ENCODE measurements at regions not wholly inside any gene's neighbourhood (a gene's known extent, or its start where the extent isn't known, plus 50 kb on each side); places are given as distances from the start of the nearest gene placed in this dataset.

DNA sequence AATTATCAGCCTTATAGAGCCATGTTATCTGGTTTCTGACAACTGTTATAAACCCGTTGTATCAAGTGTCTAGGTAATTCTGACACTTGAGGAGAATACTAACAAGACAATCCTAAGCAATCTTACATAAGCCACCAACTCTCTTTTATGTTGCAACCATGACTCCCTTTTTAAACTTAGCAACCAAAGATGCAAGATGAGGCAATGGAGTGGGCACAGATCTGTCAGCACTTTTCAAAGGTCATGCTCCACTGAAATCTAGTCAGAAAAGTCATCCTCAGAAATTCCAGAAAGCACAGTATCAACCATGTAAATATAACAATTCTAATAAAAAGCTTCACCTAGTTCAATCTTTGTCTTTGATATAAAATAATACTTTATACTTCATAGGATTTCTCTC is 77.0 kb upstream of the SEMA3A start:
- no peak for DNase-seq

DNA sequence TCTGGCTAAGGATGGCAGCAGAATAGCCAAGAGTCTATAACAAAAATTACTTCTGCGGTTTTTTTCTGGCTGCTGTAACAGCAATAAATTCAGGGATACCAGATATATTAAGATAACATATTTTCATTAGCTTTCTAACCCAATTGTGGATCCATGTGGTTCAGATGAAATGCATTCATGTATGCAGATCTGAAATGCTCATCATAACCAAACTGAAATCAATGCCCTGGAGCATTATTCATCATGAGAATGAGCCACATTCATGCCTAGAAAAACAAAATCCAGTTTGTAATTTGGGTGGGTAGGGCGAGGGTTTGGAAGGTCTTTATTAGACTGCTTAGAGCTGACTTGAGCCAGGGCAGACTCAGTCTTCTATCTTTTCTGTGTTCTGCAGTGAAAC is 69.8 kb upstream of the SEMA3A start:
- DNase-seq: no peak

DNA sequence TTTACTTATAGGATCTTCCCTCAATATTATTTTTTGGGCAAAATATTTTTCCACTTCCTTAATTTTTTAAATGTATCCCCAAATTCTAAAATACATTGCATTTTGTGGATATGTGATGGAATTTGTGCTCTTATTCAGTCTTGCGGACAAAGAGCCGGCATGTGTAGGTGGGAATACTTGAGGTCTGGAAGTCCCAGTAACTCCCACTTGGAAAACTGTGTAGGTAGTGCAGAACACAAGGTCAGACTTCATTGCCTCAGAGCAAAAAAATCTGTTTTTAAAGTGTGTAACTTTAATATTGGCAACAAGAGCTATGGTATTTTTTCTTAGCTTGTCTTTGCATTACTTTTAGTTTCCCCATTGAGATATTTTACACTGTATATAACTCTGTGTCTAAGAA is 68.5 kb upstream of the SEMA3A start:
- no peak for DNase-seq

DNA sequence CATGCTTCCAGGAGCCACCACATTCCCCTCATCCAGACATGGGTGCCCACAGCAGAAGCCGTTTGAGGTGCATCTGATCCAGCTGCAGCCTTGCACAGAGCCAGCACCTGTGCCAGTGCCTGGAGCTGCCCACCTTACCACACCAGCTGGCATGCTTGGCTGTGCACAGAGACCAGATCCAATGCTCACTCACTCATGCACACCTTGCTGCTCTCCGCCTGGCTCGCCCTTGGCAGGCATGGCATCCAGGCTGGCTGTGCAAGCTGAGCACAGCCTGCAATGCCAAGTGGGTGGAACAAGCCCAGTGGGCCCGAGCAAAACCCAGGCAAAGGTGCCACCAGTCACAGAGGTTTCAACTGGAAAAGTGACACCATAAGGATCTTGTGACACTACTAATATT is 66.9 kb upstream of the SEMA3A start:
- DNase-seq: no peak

DNA sequence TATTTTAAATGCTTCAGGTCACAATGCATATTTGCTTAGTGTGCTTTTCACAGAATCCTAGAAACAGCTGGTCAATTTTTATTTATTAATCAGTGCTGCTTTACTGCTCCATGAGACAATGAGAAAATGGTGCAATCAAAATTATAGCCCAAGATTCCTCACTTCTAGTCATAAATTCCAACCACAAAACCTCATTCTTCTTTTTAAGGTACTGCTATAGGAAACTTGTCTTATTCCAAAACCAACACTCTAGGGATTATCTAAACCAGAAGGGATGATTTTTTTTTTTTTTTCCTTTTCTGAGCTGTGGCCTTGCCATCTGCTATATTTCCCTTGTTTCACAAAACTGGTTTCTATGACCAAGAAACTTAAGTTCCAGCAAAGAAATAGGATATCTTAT is 64.0 kb upstream of the SEMA3A start:
- no peak for DNase-seq

DNA sequence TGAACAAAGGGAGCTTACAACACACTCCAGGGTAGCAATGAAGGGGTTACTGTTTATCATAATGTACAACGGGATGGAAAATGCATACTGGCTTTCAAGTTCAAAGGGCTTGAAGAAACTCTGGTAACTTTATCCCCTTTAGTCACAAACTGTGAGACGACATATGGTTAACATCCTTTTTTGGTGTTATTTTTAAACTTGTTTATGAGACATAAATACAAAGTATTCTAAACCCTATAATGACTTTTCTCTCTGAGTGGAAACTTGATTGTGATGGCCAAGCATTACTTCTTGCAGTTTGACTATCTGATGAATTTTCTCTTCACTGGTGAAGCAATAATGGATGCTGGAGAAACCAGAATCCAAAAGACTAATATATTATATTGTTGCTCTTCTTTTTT is 62.0 kb upstream of the SEMA3A start:
- no peak for DNase-seq

DNA sequence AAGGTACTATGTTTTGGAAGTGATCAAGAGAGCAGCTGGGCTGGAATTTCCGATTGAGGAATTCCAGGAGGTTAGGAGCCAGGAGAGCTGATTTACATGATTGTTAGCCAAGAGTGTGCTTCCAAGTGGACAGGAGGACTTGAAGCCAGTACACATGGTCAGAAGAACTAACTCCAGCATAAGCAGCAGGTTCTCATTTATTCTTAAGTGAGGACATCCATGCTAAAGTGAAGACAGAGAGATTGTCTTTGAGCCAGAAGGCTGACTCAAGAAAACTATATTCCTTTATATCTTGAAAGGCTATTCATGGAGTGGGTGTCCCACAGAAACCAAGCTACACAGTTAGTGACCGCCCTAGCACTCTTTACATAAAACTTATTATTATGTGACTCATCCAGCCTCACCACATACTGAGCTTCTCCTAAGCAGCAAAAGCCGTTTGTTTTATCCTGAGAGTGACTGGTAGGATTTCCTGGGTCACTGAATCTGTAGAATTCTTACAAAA is 56.7 kb upstream of the SEMA3A start:
- DNase-seq: no peak

DNA sequence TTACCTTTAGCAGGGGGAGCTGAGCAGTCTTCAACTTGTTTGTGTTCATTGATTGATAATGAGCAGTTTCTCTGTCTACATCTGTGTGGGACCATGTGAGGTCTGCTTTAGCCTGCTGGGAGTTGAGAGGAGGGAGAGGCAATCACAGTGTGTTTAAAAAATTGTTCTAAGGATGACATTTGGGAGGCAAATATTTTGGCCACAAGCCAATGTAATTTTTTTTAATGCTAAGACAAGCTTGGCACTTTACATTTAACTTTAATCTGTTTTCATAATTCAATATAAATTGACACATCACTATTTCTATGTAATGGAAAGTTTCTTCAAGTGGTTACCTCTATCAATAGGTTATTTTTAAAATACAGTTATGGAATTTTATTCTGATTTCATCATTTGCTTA is 55.9 kb upstream of the SEMA3A start:
- no peak for DNase-seq

DNA sequence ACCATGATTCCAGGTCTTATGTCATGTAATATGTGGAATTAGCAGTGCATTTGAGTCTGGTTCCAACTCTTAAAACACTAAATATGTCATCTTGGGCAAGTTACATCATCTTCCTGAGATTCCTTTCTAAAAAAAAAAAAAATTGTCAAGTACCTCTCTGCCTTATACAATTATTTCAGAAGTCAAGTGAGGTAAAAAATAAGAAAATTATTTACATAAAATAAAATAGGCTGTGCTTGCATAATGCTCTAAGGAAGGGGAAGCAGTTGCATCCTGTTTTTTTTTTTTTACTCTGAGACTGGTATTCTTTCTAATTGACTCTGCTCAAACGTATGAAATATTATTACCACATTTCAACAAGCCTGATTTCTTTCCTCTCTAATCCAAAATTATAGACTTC is 55.1 kb upstream of the SEMA3A start:
- DNase-seq: no peak

DNA sequence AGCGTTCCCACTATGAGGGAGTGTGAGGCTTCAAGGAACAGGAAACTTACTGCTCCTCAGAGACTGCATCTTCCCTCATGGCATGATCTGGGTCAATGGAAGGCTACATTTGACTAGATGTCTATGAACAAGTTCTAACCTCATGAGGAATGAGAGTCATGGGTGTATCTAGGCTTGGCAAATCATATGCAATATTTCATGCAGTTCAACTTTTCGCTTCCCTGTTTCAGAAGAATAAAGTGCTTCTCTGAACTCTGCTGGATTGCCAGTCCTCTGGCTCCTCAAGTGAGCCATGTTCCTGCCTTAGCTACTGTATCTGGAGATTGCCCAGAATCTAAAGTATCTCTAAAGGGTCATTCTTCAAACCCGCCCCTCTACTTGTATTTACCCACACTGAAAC is 54.3 kb upstream of the SEMA3A start:
- DNase-seq: no peak

DNA sequence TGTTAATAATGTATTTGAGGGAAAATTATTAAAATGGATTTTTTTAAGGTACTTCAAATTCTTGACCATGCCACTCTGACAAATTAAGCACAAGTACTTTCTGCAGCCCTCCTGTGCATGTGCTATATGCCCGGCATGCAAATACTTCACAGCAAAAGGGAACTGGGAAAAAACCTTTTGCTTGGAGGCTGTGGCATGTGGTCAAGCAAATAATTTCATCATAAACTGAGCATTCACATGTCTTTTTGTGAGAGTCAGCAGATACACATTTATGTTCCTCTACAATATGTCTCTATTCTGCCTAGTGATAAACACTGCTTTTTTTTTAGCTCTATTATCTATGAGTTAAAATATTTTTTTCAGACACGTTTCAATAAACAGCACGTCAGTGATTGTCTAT is 53.7 kb upstream of the SEMA3A start:
- no peak for DNase-seq

DNA sequence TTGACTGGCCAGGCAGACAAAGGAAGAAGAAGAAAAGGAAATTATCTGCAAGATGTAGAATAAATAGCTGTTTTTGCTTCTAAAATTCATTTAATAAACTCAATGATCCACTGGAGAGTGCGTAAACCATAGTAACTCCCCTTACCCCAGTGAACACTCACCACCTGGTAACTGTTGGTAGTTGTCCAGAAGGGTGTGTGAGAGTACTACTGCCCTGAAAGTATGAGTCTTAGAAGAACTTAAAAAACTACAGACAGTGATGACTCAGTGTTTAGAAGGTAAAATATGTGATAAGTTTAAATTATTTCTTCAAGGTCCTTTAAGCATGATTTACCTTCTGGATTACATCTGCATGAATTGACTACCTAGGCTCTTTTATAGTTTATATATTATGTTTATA is 53.0 kb upstream of the SEMA3A start:
- DNase-seq: no peak

DNA sequence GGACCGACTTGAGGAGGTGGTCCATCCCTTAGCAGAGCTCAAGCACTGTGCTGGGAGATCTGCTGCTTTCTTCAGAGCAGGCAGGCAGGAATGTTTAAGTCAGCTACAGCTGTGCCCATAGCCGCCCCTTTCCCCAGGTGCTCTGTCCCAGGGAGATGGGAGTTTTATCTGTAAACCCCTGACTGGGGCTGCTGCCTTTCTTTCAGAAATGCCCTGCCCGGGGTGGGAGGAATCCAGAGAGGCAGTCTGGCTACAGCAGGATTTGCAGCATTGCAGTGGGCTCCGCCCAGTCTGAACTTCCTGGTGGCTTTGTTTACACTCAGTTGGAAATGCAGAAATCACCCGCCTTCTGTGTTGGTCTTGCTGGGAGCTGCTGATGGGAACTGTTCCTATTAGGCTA is 51.2 kb upstream of the SEMA3A start:
- no peak for DNase-seq

All from activated CD4-positive, alpha-beta T cell treated with anti-CD3 and anti-CD28 coated beads, Interleukin-2, amount 50 U/mL, for 16 hours (primary cell).